Tibial nerve (tissue), 3 donors: ENCODE measurements at regions not wholly inside any gene's neighbourhood (a gene's known extent, or its start where the extent isn't known, plus 50 kb on each side); places are given as distances from the start of the nearest gene placed in this dataset.

Experiments used
- CTCF ChIP-seq, 5 experiments: fragments of 200-600 bp in 3 of 5; fragments of 450-650 bp in 2 of 5; sonication (generic) in 3 of 5; IDR thresholded peaks; one replicate each; pipeline ENCODE4 v1.5.1; 2016 to 2019; ENCODE audit warnings: antibody characterized with exemption in 5 of 5, mild to moderate bottlenecking in 3 of 5, moderate library complexity in 2 of 5
- POLR2A ChIP-seq, 2 donors: fragments of 450-650 bp; IDR thresholded peaks; one replicate each; pipeline ENCODE4 v1.6.1; 2017; ENCODE audit warnings: antibody characterized with exemption in 2 of 2, mild to moderate bottlenecking in 2 of 2, moderate library complexity in 2 of 2

GRCh38 chr1:2929335-2929734 is 91.9 kb upstream of the ACTRT2 start:
- TF ChIP-seq CTCF (IDR thresholded peaks at IDR 0.05), result no peak
- no peak for TF ChIP-seq POLR2A (IDR thresholded peaks at IDR 0.05)
